ENCODE measurements at regions not wholly inside any gene's neighbourhood (a gene's known extent, or its start where the extent isn't known, plus 50 kb on each side); places are given as distances from the start of the nearest gene placed in this dataset.

- in situ Hi-C loops (cut with MboI) = no loop called here
- RAD21 ChIA-PET (ENCODE audit: unreplicated experiment) = no interaction called here
- Histone ChIP-seq H4K20me1 (ENCODE audit: control insufficient read depth, insufficient read depth) (no peaks in the 10 kb centered on the region), H3K27ac (ENCODE audit: control insufficient read depth, insufficient read depth) (no peak overlapping the region), H3K4me2 (ENCODE audit: control insufficient read depth, insufficient read depth) (no peak overlapping the region), H2AFZ (ENCODE audit: control insufficient read depth, low read depth, low read length) (no peak overlapping the region), H3K4me3 (no peak overlapping the region), H3K27me3 (replicated peaks in 1 of 2; ENCODE audit: control insufficient read depth in 2 of 2, insufficient read depth in 2 of 2, low read length in 1 of 2) (no peaks in the 10 kb centered on the region), H3K36me3 (ENCODE audit: control insufficient read depth in 2 of 2, insufficient read depth in 2 of 2, low read length in 1 of 2) (no peaks in the 10 kb centered on the region), H3K4me1 (ENCODE audit: control insufficient read depth, insufficient read depth, low read length) (no peaks in the 10 kb centered on the region), H3K9ac (ENCODE audit: control insufficient read depth, insufficient read depth, low read length) (no peak overlapping the region), H3K9me3 (replicated peaks; ENCODE audit: control insufficient read depth, insufficient read depth, low read length) (no peaks in the 10 kb centered on the region), H3K79me2 (ENCODE audit: control insufficient read depth, insufficient read depth, low read length) (no peaks in the 10 kb centered on the region)
- intact Hi-C loops (cut with micrococcal nuclease; ENCODE audit: unreplicated experiment) = no loop called here
- FAIRE-seq (no peak), ATAC-seq (no peak), DNase-seq (ENCODE audit: low read depth, low spot score) (no peak)
- CTCF ChIA-PET = no interaction called here
- TF ChIP-seq TAF1 (IDR thresholded peaks at IDR 0.05; ENCODE audit: borderline replicate concordance, low read depth, low read length) (no peak), ZNF24 (IDR thresholded peaks at IDR 0.05) (no peak), SRF (IDR thresholded peaks at IDR 0.05; ENCODE audit: low read depth in 2 of 2, low read length in 2 of 2) (no peak), GATAD2B (conservative IDR thresholded peaks at IDR 0.05; ENCODE audit: low read depth) (no peak), KLF5 (IDR thresholded peaks at IDR 0.05; ENCODE audit: partially characterized antibody) (no peak), EED (IDR thresholded peaks at IDR 0.05; ENCODE audit: low read depth) (no peak), ZBED1 (IDR thresholded peaks at IDR 0.05; ENCODE audit: borderline replicate concordance) (no peak), IKZF2 (IDR thresholded peaks at IDR 0.05) (no peak), MXI1 (IDR thresholded peaks at IDR 0.05; ENCODE audit: low read depth, low read length) (no peak)
- TF ChIP-seq, protein P1, sequence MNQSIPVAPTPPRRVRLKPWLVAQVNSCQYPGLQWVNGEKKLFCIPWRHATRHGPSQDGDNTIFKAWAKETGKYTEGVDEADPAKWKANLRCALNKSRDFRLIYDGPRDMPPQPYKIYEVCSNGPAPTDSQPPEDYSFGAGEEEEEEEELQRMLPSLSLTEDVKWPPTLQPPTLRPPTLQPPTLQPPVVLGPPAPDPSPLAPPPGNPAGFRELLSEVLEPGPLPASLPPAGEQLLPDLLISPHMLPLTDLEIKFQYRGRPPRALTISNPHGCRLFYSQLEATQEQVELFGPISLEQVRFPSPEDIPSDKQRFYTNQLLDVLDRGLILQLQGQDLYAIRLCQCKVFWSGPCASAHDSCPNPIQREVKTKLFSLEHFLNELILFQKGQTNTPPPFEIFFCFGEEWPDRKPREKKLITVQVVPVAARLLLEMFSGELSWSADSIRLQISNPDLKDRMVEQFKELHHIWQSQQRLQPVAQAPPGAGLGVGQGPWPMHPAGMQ (IDR thresholded peaks at IDR 0.05; ENCODE audit: borderline replicate concordance) = no peak
- TF ChIP-seq, protein P2, sequence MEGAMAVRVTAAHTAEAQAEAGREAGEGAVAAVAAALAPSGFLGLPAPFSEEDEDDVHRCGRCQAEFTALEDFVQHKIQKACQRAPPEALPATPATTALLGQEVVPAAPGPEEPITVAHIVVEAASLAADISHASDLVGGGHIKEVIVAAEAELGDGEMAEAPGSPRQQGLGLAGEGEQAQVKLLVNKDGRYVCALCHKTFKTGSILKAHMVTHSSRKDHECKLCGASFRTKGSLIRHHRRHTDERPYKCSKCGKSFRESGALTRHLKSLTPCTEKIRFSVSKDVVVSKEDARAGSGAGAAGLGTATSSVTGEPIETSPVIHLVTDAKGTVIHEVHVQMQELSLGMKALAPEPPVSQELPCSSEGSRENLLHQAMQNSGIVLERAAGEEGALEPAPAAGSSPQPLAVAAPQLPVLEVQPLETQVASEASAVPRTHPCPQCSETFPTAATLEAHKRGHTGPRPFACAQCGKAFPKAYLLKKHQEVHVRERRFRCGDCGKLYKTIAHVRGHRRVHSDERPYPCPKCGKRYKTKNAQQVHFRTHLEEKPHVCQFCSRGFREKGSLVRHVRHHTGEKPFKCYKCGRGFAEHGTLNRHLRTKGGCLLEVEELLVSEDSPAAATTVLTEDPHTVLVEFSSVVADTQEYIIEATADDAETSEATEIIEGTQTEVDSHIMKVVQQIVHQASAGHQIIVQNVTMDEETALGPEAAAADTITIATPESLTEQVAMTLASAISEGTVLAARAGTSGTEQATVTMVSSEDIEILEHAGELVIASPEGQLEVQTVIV (IDR thresholded peaks at IDR 0.05; ENCODE audit: borderline replicate concordance, partially characterized antibody) = no peak
- BruUV-seq (replicated peaks) = no TSS peak
- POLR2A ChIA-PET = no interaction called here
- SMC1A ChIA-PET (ENCODE audit: uncharacterized antibody, unreplicated experiment) = no interaction called here
- 0% methylated on average over 1 of the region's 1 CpG for WGBS (ENCODE audit: insufficient coverage, insufficient replicate concordance, low lambda C conversion rate, missing lambda C conversion rate)
Observed at GRCh38 chr9:80093695-80094094, 521.9 kb downstream of the TLE4 start.

Measured in GM12878 (cell line).